Mucosa of stomach (tissue), 1 donor: ENCODE measurements at regions not wholly inside any gene's neighbourhood (a gene's known extent, or its start where the extent isn't known, plus 50 kb on each side); places are given as distances from the start of the nearest gene placed in this dataset.

Source experiments
- H3K27me3 ChIP-seq: one replicate; pipeline ENCODE4 v1.7.0; 2013; ENCODE audit warnings: mild to moderate bottlenecking, low read length; ENCODE audit not compliant: control insufficient read depth, insufficient read depth
- H3K36me3 ChIP-seq: one replicate; pipeline ENCODE4 v1.7.0; 2013; ENCODE audit warnings: low read length; ENCODE audit not compliant: control insufficient read depth, insufficient read depth
- H3K4me1 ChIP-seq: one replicate; pipeline ENCODE4 v1.7.0; 2013; ENCODE audit warnings: mild to moderate bottlenecking, low read length; ENCODE audit not compliant: control insufficient read depth, insufficient read depth
- H3K4me3 ChIP-seq: one replicate; pipeline ENCODE4 v1.7.0; 2013; ENCODE audit warnings: low read length
- H3K9ac ChIP-seq: one replicate; pipeline ENCODE4 v1.7.0; 2013; ENCODE audit warnings: mild to moderate bottlenecking, low read length, moderate library complexity
- H3K9me3 ChIP-seq: one replicate; pipeline ENCODE4 v1.7.0; 2013; ENCODE audit warnings: mild to moderate bottlenecking, low read length, moderate library complexity; ENCODE audit not compliant: control insufficient read depth
- donor health status: Pancreatic carcinoma.

DNA sequence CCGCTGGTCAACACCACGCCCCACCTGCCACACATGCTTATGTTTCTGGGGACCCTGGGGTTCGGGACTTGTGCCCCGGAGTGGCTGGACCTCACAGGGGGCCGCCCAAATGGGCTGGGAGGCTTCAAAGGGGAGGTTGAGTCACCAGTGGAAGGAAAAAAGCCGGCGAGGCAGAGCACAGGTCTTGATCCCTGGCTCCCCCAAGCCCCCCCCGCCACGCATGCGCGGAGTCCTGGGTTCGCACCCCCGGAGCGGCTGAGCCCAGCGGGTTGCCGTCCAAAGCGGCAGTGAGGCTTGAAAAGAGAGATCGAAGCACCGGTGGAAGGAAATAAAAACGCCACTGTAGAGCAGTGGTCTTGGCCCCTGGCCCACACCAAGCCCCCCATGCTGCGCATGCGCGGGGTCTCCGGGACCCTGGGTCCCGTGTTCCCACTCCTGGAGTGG, 313.5 kb downstream of the ALG10 start:
- H3K9ac ChIP-seq, result no peak overlapping the region
- H3K4me1 ChIP-seq, result no peaks in the 10 kb centered on the region
- H3K36me3 ChIP-seq, result no peaks in the 10 kb centered on the region
- no peak overlapping the region for H3K4me3 ChIP-seq
- no peaks in the 10 kb centered on the region for H3K9me3 ChIP-seq
- no peaks in the 10 kb centered on the region for H3K27me3 ChIP-seq

- Histone ChIP-seq H3K9me3 (no peaks in the 10 kb centered on the region), H3K27me3 (no peaks in the 10 kb centered on the region), H3K4me1 (no peaks in the 10 kb centered on the region), H3K9ac (no peak overlapping the region), H3K36me3 (no peaks in the 10 kb centered on the region), H3K4me3 (no peak overlapping the region)
Observed at GRCh38 chr12:34336619-34337465, 314.5 kb downstream of the ALG10 start.

- no peak overlapping the region for H3K4me3 ChIP-seq
- no peaks in the 10 kb centered on the region for H3K9me3 ChIP-seq
- no peak overlapping the region for H3K9ac ChIP-seq
- no peaks in the 10 kb centered on the region for H3K4me1 ChIP-seq
- no peaks in the 10 kb centered on the region for H3K27me3 ChIP-seq
- no peaks in the 10 kb centered on the region for H3K36me3 ChIP-seq
Observed at GRCh38 chr12:34338751-34339150, 316.5 kb downstream of the ALG10 start.

DNA sequence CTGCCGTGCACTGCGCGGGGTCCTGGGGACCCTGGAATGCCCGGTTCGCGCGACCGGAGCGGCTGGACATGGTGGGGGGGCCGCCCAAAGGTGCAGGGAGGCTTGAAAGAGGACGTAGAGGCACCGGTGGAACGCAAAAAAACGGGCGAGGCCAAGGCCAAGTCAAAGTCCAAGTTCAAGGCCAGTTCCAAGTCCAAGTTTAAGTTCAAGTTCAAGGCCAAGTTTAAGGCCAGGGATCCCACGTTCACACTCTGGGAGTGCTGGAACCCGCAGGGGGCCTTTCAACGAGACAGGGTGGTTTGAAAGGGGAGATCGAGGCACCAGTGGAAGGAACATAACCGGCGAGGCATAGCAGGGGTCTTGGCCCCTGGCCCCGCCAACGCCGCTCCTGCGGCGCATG, 317.6 kb downstream of the ALG10 start:
- no peaks in the 10 kb centered on the region for H3K27me3 ChIP-seq
- no peaks in the 10 kb centered on the region for H3K9me3 ChIP-seq
- no peaks in the 10 kb centered on the region for H3K36me3 ChIP-seq
- no peak overlapping the region for H3K4me3 ChIP-seq
- no peak overlapping the region for H3K9ac ChIP-seq
- no peaks in the 10 kb centered on the region for H3K4me1 ChIP-seq

DNA sequence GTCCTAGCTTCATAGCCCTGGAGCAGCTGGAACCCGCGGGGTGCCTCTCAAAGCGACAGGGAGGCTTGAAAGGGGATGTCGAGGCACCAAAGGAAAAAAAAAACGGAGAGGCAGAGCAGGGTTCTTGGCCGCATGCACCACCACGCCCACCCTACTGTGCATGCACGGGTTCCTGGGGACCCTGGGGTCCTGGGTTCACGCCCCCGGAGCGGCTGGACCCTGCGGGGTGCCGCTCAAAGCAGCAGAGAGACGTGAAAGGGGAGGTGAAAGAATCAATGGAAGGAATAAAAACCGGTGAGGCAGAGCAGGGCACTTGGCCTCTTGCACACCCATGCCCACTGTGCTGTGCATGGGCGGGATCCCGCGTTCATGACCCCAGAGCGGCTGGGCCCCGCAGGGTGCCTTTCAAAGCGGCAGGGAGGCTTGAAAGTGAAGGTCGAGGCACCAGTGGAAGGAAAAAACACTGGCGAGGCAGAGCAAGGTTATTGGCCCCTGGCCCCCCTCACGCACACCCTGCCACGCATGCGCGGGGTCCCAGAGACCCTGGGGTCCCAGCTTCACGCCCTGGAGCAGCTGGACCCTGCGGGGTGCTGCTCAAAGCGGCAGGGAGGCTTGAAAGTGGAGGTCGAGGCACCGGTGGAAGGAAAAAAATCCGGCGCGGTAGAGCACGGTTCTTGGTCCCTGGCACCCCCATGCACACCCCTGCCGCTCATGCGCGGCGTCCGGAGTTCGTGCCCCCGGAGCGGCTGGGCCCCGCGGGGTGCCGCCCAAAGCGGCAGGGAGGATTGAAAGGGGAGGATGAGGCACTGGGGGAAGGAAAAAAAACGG, 318.5 kb downstream of the ALG10 start:
- no peak overlapping the region for H3K9ac ChIP-seq
- no peaks in the 10 kb centered on the region for H3K27me3 ChIP-seq
- no peaks in the 10 kb centered on the region for H3K36me3 ChIP-seq
- H3K4me1 ChIP-seq, result no peaks in the 10 kb centered on the region
- no peak overlapping the region for H3K4me3 ChIP-seq
- no peaks in the 10 kb centered on the region for H3K9me3 ChIP-seq

DNA sequence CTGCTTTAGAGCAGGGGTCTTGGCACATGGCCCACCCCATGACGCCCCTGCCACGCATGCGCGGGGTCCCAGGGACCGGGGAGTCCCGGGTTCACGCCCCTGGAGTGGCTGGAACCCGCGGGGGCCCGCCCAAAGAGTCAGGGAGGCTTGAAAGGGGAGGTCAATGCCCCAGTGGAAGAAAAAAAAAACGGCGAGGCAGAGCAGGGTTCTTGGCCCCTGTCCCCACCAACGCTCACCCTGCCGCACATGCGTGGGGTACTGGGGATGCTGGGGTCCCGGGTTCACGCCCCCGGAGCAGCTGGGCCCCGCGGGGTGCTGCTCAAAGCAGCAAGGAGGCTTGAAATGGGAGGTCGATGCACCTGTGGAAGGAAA, 319.1 kb downstream of the ALG10 start:
- Histone ChIP-seq H3K9me3 (no peaks in the 10 kb centered on the region), H3K4me1 (no peaks in the 10 kb centered on the region), H3K4me3 (no peak overlapping the region), H3K36me3 (no peaks in the 10 kb centered on the region), H3K9ac (no peak overlapping the region), H3K27me3 (no peaks in the 10 kb centered on the region)

GRCh38 chr12:34342048-34342447, 319.8 kb downstream of the ALG10 start:
- no peak overlapping the region for H3K4me3 ChIP-seq
- no peaks in the 10 kb centered on the region for H3K4me1 ChIP-seq
- H3K36me3 ChIP-seq, result no peaks in the 10 kb centered on the region
- no peaks in the 10 kb centered on the region for H3K9me3 ChIP-seq
- no peak overlapping the region for H3K9ac ChIP-seq
- no peaks in the 10 kb centered on the region for H3K27me3 ChIP-seq

- Histone ChIP-seq H3K36me3 (no peaks in the 10 kb centered on the region), H3K9me3 (no peaks in the 10 kb centered on the region), H3K4me1 (no peaks in the 10 kb centered on the region), H3K27me3 (no peaks in the 10 kb centered on the region), H3K4me3 (no peak overlapping the region), H3K9ac (no peak overlapping the region)
Observed at GRCh38 chr12:34343345-34343744, 321.0 kb downstream of the ALG10 start.

DNA sequence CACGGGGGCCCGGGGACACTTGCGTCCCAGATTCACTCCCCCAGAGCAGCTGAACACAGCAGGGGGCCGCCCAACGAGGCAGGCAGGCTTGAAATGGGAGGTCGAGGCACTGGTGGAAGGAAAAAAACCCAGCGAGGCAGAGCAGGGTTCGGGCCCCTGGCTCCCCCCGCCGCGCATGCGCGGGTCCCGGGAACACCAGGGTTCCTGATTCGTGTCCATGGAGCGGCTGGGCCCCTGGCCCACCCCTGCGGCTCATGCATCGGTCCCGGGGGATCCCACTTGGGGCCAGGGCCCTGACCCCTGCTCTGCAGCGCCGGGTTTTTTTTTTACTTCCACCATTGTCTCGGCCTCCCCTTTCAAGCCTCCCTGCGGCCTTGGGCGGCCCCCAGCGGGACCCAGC, 321.5 kb downstream of the ALG10 start:
- Histone ChIP-seq H3K4me3 (no peak overlapping the region), H3K4me1 (no peaks in the 10 kb centered on the region), H3K9ac (no peak overlapping the region), H3K36me3 (no peaks in the 10 kb centered on the region), H3K27me3 (no peaks in the 10 kb centered on the region), H3K9me3 (no peaks in the 10 kb centered on the region)

- Histone ChIP-seq H3K27me3 (no peaks in the 10 kb centered on the region), H3K36me3 (no peaks in the 10 kb centered on the region), H3K9me3 (no peaks in the 10 kb centered on the region)
Observed at GRCh38 chr12:34344851-34345522, 322.7 kb downstream of the ALG10 start.

DNA sequence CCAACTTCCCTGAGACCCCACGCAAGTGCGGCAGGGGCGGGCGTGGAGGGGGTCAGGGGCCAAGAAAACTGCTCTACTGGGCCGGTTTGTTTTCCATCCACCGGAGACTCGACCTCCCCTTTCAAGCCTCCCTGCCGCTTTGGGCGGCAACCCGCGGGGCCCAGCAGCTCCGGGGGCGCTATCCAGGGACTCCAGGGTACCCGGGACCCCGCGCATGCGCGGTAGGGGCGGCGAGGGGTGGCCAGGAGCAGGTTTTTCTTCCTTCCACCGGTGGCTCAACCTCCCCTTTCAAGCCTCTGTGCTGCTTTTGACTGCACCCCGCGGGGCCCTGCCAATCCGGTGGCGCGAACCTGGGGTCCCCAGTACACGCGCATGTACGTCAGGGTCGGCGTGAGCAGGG, 323.5 kb downstream of the ALG10 start:
- Histone ChIP-seq H3K9me3 (no peaks in the 10 kb centered on the region), H3K36me3 (no peaks in the 10 kb centered on the region), H3K4me3 (no peak overlapping the region), H3K4me1 (no peaks in the 10 kb centered on the region), H3K9ac (no peak overlapping the region), H3K27me3 (no peaks in the 10 kb centered on the region)

More at GRCh38 chr12:34344851-34345522, 322.7 kb downstream of the ALG10 start:
- H3K4me3 ChIP-seq, result no peak overlapping the region
- H3K4me1 ChIP-seq, result no peaks in the 10 kb centered on the region
- no peak overlapping the region for H3K9ac ChIP-seq
